ENCODE measurements at regions not wholly inside any gene's neighbourhood (a gene's known extent, or its start where the extent isn't known, plus 50 kb on each side); places are given as distances from the start of the nearest gene placed in this dataset.

GRCh38 chr6:21984561-21984960, 312.3 kb downstream of the PRL start:
- ATAC-seq (no peak), DNase-seq (no peak)
- no peaks in the 10 kb centered on the region for H3K27me3 Mint-ChIP-seq (ENCODE audit: low read depth)
- H3K4me1 Mint-ChIP-seq (ENCODE audit: low read depth) = peaks cover 19% of the 10 kb centered on the region
- H3K27ac Mint-ChIP-seq = no peak overlapping the region
- CTCF ChIA-PET = interaction anchor here (1.2 kb wide), 1 partner anchor 49 kb away, joined by 3 read pairs; no protein-coding TSS in a partner anchor
- H3K9me3 Mint-ChIP-seq (ENCODE audit: insufficient read depth) = no peaks in the 10 kb centered on the region
- no peaks in the 10 kb centered on the region for H3K36me3 Mint-ChIP-seq (ENCODE audit: low read depth)
- POLR2A ChIA-PET = no interaction called here
- H3K4me3 Mint-ChIP-seq = no peak overlapping the region

GRCh38 chr6:21985904-21986303, 310.9 kb downstream of the PRL start:
- Mint-ChIP-seq H3K9me3 (ENCODE audit: insufficient read depth) (no peaks in the 10 kb centered on the region), H3K36me3 (ENCODE audit: low read depth) (no peaks in the 10 kb centered on the region), H3K4me1 (ENCODE audit: low read depth) (peaks cover 17% of the 10 kb centered on the region), H3K27ac (no peak overlapping the region), H3K4me3 (no peak overlapping the region), H3K27me3 (ENCODE audit: low read depth) (no peaks in the 10 kb centered on the region)
- CTCF ChIA-PET = interaction anchor here (1.2 kb wide), 1 partner anchor 50 kb away, joined by 3 read pairs; no protein-coding TSS in a partner anchor
- ATAC-seq (no peak), DNase-seq (no peak)
- POLR2A ChIA-PET = no interaction called here

- H3K27me3 Mint-ChIP-seq (ENCODE audit: low read depth) = no peaks in the 10 kb centered on the region
- no peak for DNase-seq
- peaks cover 15% of the 10 kb centered on the region for H3K4me1 Mint-ChIP-seq (ENCODE audit: low read depth)
- no peaks in the 10 kb centered on the region for H3K36me3 Mint-ChIP-seq (ENCODE audit: low read depth)
- no peaks in the 10 kb centered on the region for H3K9me3 Mint-ChIP-seq (ENCODE audit: insufficient read depth)
- peak overlapping the region; percentile 10 for H3K27ac Mint-ChIP-seq
- ChIA-PET POLR2A (no interaction called here), CTCF (no interaction called here)
- no peak overlapping the region for H3K4me3 Mint-ChIP-seq
- ATAC-seq = no peak
Measured at GRCh38 chr6:21986703-21987102, 310.1 kb downstream of the PRL start.

GRCh38 chr6:21987501-21987957, 309.3 kb downstream of the PRL start:
- H3K27ac Mint-ChIP-seq = no peak overlapping the region
- no peaks in the 10 kb centered on the region for H3K9me3 Mint-ChIP-seq (ENCODE audit: insufficient read depth)
- ChIA-PET CTCF (no interaction called here), POLR2A (interaction anchor here (0.6 kb wide), 1 partner anchor 392 kb away, joined by 3 read pairs; no protein-coding TSS in a partner anchor)
- peaks cover 22% of the 10 kb centered on the region for H3K4me1 Mint-ChIP-seq (ENCODE audit: low read depth)
- no peaks in the 10 kb centered on the region for H3K36me3 Mint-ChIP-seq (ENCODE audit: low read depth)
- ATAC-seq (peak; percentile 36), DNase-seq (peak; percentile 42)
- peak overlapping the region; percentile 15 for H3K4me3 Mint-ChIP-seq
- H3K27me3 Mint-ChIP-seq (ENCODE audit: low read depth) = no peaks in the 10 kb centered on the region

GRCh38 chr6:21990577-21990976, 306.3 kb downstream of the PRL start:
- Mint-ChIP-seq H3K36me3 (ENCODE audit: low read depth) (no peaks in the 10 kb centered on the region), H3K4me3 (no peak overlapping the region), H3K9me3 (ENCODE audit: insufficient read depth) (no peaks in the 10 kb centered on the region), H3K27me3 (ENCODE audit: low read depth) (no peaks in the 10 kb centered on the region), H3K27ac (no peak overlapping the region), H3K4me1 (ENCODE audit: low read depth) (peaks cover 27% of the 10 kb centered on the region)
- ATAC-seq = no peak
- ChIA-PET POLR2A (no interaction called here), CTCF (no interaction called here)
- no peak for DNase-seq

GRCh38 chr6:21992178-21992967, 304.5 kb downstream of the PRL start:
- Mint-ChIP-seq H3K27ac (no peak overlapping the region), H3K36me3 (ENCODE audit: low read depth) (no peaks in the 10 kb centered on the region), H3K4me1 (ENCODE audit: low read depth) (peaks cover 16% of the 10 kb centered on the region), H3K4me3 (no peak overlapping the region), H3K27me3 (ENCODE audit: low read depth) (no peaks in the 10 kb centered on the region), H3K9me3 (ENCODE audit: insufficient read depth) (no peaks in the 10 kb centered on the region)
- CTCF ChIA-PET = interaction anchor here (1.9 kb wide), 1 partner anchor 11 kb away, joined by 5 read pairs; no protein-coding TSS in a partner anchor
- DNase-seq = peak; percentile 24
- ATAC-seq = peak; percentile 49
- POLR2A ChIA-PET = no interaction called here

- H3K4me3 Mint-ChIP-seq = no peak overlapping the region
- no peak for DNase-seq
- no peak overlapping the region for H3K27ac Mint-ChIP-seq
- ChIA-PET POLR2A (no interaction called here), CTCF (no interaction called here)
- H3K36me3 Mint-ChIP-seq (ENCODE audit: low read depth) = no peaks in the 10 kb centered on the region
- no peaks in the 10 kb centered on the region for H3K27me3 Mint-ChIP-seq (ENCODE audit: low read depth)
- H3K9me3 Mint-ChIP-seq (ENCODE audit: insufficient read depth) = no peaks in the 10 kb centered on the region
- H3K4me1 Mint-ChIP-seq (ENCODE audit: low read depth) = peaks cover 12% of the 10 kb centered on the region
- ATAC-seq = no peak
Measured at GRCh38 chr6:21993841-21994240, 303.0 kb downstream of the PRL start.

GRCh38 chr6:21994821-21995220, 302.0 kb downstream of the PRL start:
- ATAC-seq (no peak), DNase-seq (no peak)
- Mint-ChIP-seq H3K27me3 (ENCODE audit: low read depth) (no peaks in the 10 kb centered on the region), H3K27ac (no peak overlapping the region), H3K36me3 (ENCODE audit: low read depth) (no peaks in the 10 kb centered on the region), H3K4me1 (ENCODE audit: low read depth) (peaks cover 12% of the 10 kb centered on the region), H3K9me3 (ENCODE audit: insufficient read depth) (no peaks in the 10 kb centered on the region), H3K4me3 (no peak overlapping the region)
- CTCF ChIA-PET = no interaction called here
- POLR2A ChIA-PET = no interaction called here

- Mint-ChIP-seq H3K27me3 (ENCODE audit: low read depth) (no peaks in the 10 kb centered on the region), H3K4me1 (ENCODE audit: low read depth) (peaks cover 12% of the 10 kb centered on the region), H3K4me3 (no peak overlapping the region), H3K9me3 (ENCODE audit: insufficient read depth) (no peaks in the 10 kb centered on the region), H3K36me3 (ENCODE audit: low read depth) (no peaks in the 10 kb centered on the region), H3K27ac (no peak overlapping the region)
- POLR2A ChIA-PET = no interaction called here
- no peak for DNase-seq
- no peak for ATAC-seq
- CTCF ChIA-PET = no interaction called here
Measured at GRCh38 chr6:21995318-21995717, 301.5 kb downstream of the PRL start.

- DNase-seq (no peak), ATAC-seq (no peak)
- ChIA-PET CTCF (no interaction called here), POLR2A (no interaction called here)
- Mint-ChIP-seq H3K27me3 (ENCODE audit: low read depth) (peaks cover 3% of the 10 kb centered on the region), H3K9me3 (ENCODE audit: insufficient read depth) (no peaks in the 10 kb centered on the region), H3K36me3 (ENCODE audit: low read depth) (no peaks in the 10 kb centered on the region), H3K27ac (no peak overlapping the region), H3K4me3 (no peak overlapping the region), H3K4me1 (ENCODE audit: low read depth) (peaks cover 12% of the 10 kb centered on the region)
Measured at GRCh38 chr6:21996425-21997118, 300.3 kb downstream of the PRL start.

GRCh38 chr6:21997119-21998037, 299.5 kb downstream of the PRL start:
- H3K36me3 Mint-ChIP-seq (ENCODE audit: low read depth) = no peaks in the 10 kb centered on the region
- no peaks in the 10 kb centered on the region for H3K9me3 Mint-ChIP-seq (ENCODE audit: insufficient read depth)
- no peak for DNase-seq
- POLR2A ChIA-PET = no interaction called here
- H3K4me3 Mint-ChIP-seq = no peak overlapping the region
- H3K4me1 Mint-ChIP-seq (ENCODE audit: low read depth) = peaks cover 7% of the 10 kb centered on the region
- ATAC-seq = no peak
- H3K27ac Mint-ChIP-seq = no peak overlapping the region
- CTCF ChIA-PET = interaction anchor here (0.6 kb wide), 1 partner anchor 134 kb away, joined by 4 read pairs; no protein-coding TSS in a partner anchor
- H3K27me3 Mint-ChIP-seq (ENCODE audit: low read depth) = peaks cover 4% of the 10 kb centered on the region

- ChIA-PET POLR2A (no interaction called here), CTCF (no interaction called here)
- Mint-ChIP-seq H3K4me3 (no peak overlapping the region), H3K27ac (no peak overlapping the region), H3K36me3 (ENCODE audit: low read depth) (no peaks in the 10 kb centered on the region), H3K27me3 (ENCODE audit: low read depth) (peaks cover 4% of the 10 kb centered on the region), H3K4me1 (ENCODE audit: low read depth) (no peaks in the 10 kb centered on the region), H3K9me3 (ENCODE audit: insufficient read depth) (no peaks in the 10 kb centered on the region)
- no peak for DNase-seq
- ATAC-seq = no peak
Measured at GRCh38 chr6:21998582-21998981, 298.3 kb downstream of the PRL start.

All from activated CD8-positive, alpha-beta T cell treated with anti-CD3 and anti-CD28 coated beads, Interleukin-2, amount 10 ng/mL, durations not matched to agents 7 days and 5 days (primary cell).